ENCODE measurements at regions not wholly inside any gene's neighbourhood (a gene's known extent, or its start where the extent isn't known, plus 50 kb on each side); places are given as distances from the start of the nearest gene placed in this dataset.

- DNase-seq (ENCODE audit: low read depth in 2 of 3, low spot score in 2 of 3) = peak in 1 of 3 experiments; percentile 8
These were observed 282.5 kb upstream of the KLF6 start for GRCh38 chr10:4067531-4067930.

GRCh38 chr10:4066581-4067390, 281.8 kb upstream of the KLF6 start:
- no peak for DNase-seq (ENCODE audit: low read depth in 2 of 3, low spot score in 2 of 3)

- DNase-seq (ENCODE audit: low read depth in 2 of 3, low spot score in 2 of 3) = no peak
These were observed 279.5 kb upstream of the KLF6 start for GRCh38 chr10:4064489-4064888.

GRCh38 chr10:4063717-4064116, 278.7 kb upstream of the KLF6 start:
- DNase-seq (ENCODE audit: low read depth in 2 of 3, low spot score in 2 of 3) = no peak

- DNase-seq (ENCODE audit: low read depth in 2 of 3, low spot score in 2 of 3) = no peak
These were observed 277.7 kb upstream of the KLF6 start for GRCh38 chr10:4062751-4063150.

- DNase-seq (ENCODE audit: low read depth in 2 of 3, low spot score in 2 of 3) = no peak
These were observed 277.1 kb upstream of the KLF6 start for GRCh38 chr10:4062072-4062471.

GRCh38 chr10:4061441-4061951, 276.5 kb upstream of the KLF6 start:
- DNase-seq (ENCODE audit: low read depth in 2 of 3, low spot score in 2 of 3) = no peak

GRCh38 chr10:4059471-4060138, 274.6 kb upstream of the KLF6 start:
- no peak for DNase-seq (ENCODE audit: low read depth in 2 of 3, low spot score in 2 of 3)

- no peak for DNase-seq (ENCODE audit: low read depth in 2 of 3, low spot score in 2 of 3)
These were observed 273.6 kb upstream of the KLF6 start for GRCh38 chr10:4058514-4059029.

- no peak for DNase-seq (ENCODE audit: low read depth in 2 of 3, low spot score in 2 of 3)
These were observed 272.9 kb upstream of the KLF6 start for GRCh38 chr10:4057725-4058513.

GRCh38 chr10:4057021-4057420, 272.0 kb upstream of the KLF6 start:
- no peak for DNase-seq (ENCODE audit: low read depth in 2 of 3, low spot score in 2 of 3)

GRCh38 chr10:4054656-4055435, 269.8 kb upstream of the KLF6 start:
- DNase-seq (ENCODE audit: low read depth in 2 of 3, low spot score in 2 of 3) = no peak

GRCh38 chr10:4053940-4054339, 268.9 kb upstream of the KLF6 start:
- DNase-seq (ENCODE audit: low read depth in 2 of 3, low spot score in 2 of 3) = no peak

GRCh38 chr10:4051641-4052151, 266.7 kb upstream of the KLF6 start:
- DNase-seq (ENCODE audit: low read depth in 2 of 3, low spot score in 2 of 3) = no peak

- DNase-seq (ENCODE audit: low read depth in 2 of 3, low spot score in 2 of 3) = no peak
These were observed 266.1 kb upstream of the KLF6 start for GRCh38 chr10:4051011-4051640.

- no peak for DNase-seq (ENCODE audit: low read depth in 2 of 3, low spot score in 2 of 3)
These were observed 265.1 kb upstream of the KLF6 start for GRCh38 chr10:4050061-4050460.

- DNase-seq (ENCODE audit: low read depth in 2 of 3, low spot score in 2 of 3) = no peak
These were observed 264.3 kb upstream of the KLF6 start for GRCh38 chr10:4049348-4049747.

GRCh38 chr10:4048236-4048864, 263.3 kb upstream of the KLF6 start:
- no peak for DNase-seq (ENCODE audit: low read depth in 2 of 3, low spot score in 2 of 3)

- no peak for DNase-seq (ENCODE audit: low read depth in 2 of 3, low spot score in 2 of 3)
These were observed 261.8 kb upstream of the KLF6 start for GRCh38 chr10:4046712-4047354.

Measured in activated CD8-positive, alpha-beta memory T cell treated with anti-CD3 and anti-CD28 coated beads for 48 hours (primary cell).